Renal pelvis (tissue), 1 donor: ENCODE measurements at regions not wholly inside any gene's neighbourhood (a gene's known extent, or its start where the extent isn't known, plus 50 kb on each side); places are given as distances from the start of the nearest gene placed in this dataset.
A peak's percentile ranks its signal among the peaks of the same experiment; 100 is the strongest.

ENCODE experiments used
- DNase-seq: peaks from one replicate; pipeline ENCODE4 v3.0.0-alpha.2; 2013

- DNase-seq = no peak
Measured at GRCh38 chr13:22505489-22505888, 675.3 kb upstream of the SGCG start.

GRCh38 chr13:22506096-22506691 is 674.6 kb upstream of the SGCG start:
- no peak for DNase-seq

GRCh38 chr13:22517544-22517943 is 663.2 kb upstream of the SGCG start:
- no peak for DNase-seq

GRCh38 chr13:22536851-22537250 is 643.9 kb upstream of the SGCG start:
- no peak for DNase-seq

GRCh38 chr13:22538400-22538799 is 642.4 kb upstream of the SGCG start:
- DNase-seq = no peak

GRCh38 chr13:22549126-22549525 is 631.7 kb upstream of the SGCG start:
- DNase-seq = no peak

- no peak for DNase-seq
Measured at GRCh38 chr13:22561581-22561980, 619.2 kb upstream of the SGCG start.

GRCh38 chr13:22562116-22562515 is 618.7 kb upstream of the SGCG start:
- no peak for DNase-seq

GRCh38 chr13:22563272-22563671 is 617.5 kb upstream of the SGCG start:
- no peak for DNase-seq

GRCh38 chr13:22569811-22570210 is 611.0 kb upstream of the SGCG start:
- no peak for DNase-seq

GRCh38 chr13:22589880-22590279 is 590.9 kb upstream of the SGCG start:
- DNase-seq = no peak

GRCh38 chr13:22592515-22592914 is 588.3 kb upstream of the SGCG start:
- DNase-seq = no peak

GRCh38 chr13:22594041-22594440 is 586.7 kb upstream of the SGCG start:
- DNase-seq = no peak

GRCh38 chr13:22596171-22596863 is 584.5 kb upstream of the SGCG start:
- no peak for DNase-seq

- no peak for DNase-seq
Measured at GRCh38 chr13:22599156-22599555, 581.6 kb upstream of the SGCG start.

- DNase-seq = no peak
Measured at GRCh38 chr13:22618002-22618401, 562.8 kb upstream of the SGCG start.

- DNase-seq = no peak
Measured at GRCh38 chr13:22625691-22626090, 555.1 kb upstream of the SGCG start.

GRCh38 chr13:22629374-22629773 is 551.4 kb upstream of the SGCG start:
- no peak for DNase-seq

- no peak for DNase-seq
Measured at GRCh38 chr13:22642088-22642487, 538.7 kb upstream of the SGCG start.

GRCh38 chr13:22644941-22645340 is 535.8 kb upstream of the SGCG start:
- DNase-seq = no peak

- no peak for DNase-seq
Measured at GRCh38 chr13:22647156-22647850, 533.5 kb upstream of the SGCG start.

- peak; percentile 29 for DNase-seq
Measured at GRCh38 chr13:22648320-22648801, 532.4 kb upstream of the SGCG start.

GRCh38 chr13:22652796-22653195 is 528.0 kb upstream of the SGCG start:
- no peak for DNase-seq
